H1 (cell line): ENCODE measurements at regions not wholly inside any gene's neighbourhood (a gene's known extent, or its start where the extent isn't known, plus 50 kb on each side); places are given as distances from the start of the nearest gene placed in this dataset.

Source experiments
- CTCF ChIA-PET: fragments of 300-600 bp; sonication (Branson Sonifier 250); formaldehyde crosslinking; loops from one replicate; lab custom pipeline; 2021; ENCODE audit not compliant: partially characterized antibody; lab: Charles Lee
- POLR2A ChIA-PET: fragments of 300-600 bp; sonication (Branson Sonifier 250); formaldehyde crosslinking; loops from one replicate; lab custom pipeline; 2021; ENCODE audit warnings: inconsistent platforms; ENCODE audit not compliant: partially characterized antibody; lab: Charles Lee
- DNase-seq, 2 experiments: peaks; one replicate each; pipeline versions ENCODE4 v3.0.0 to v3.0.0-alpha.2; 2010 to 2022; ENCODE audit warnings: low spot score in 2 of 2, low read depth in 1 of 2, mixed read lengths in 1 of 2
- FAIRE-seq: peaks from 2 replicates; lab custom pipeline; 2011; peaks lifted over from hg19 to GRCh38; lab: Jason Lieb, UNC
- H2AFZ ChIP-seq: 2 replicates; pipeline ENCODE4 v1.8.1; 2012; ENCODE audit warnings: low read length, inconsistent platforms
- H2AK5ac ChIP-seq: 2 replicates; pipeline ENCODE4 v1.6.1; 2013; ENCODE audit warnings: low read depth, low read length
- H2BK120ac ChIP-seq: replicated peaks from 2 replicates; pipeline ENCODE3; 2013; ENCODE audit warnings: low read depth, low read length, inconsistent platforms
- H2BK12ac ChIP-seq: 2 replicates; pipeline ENCODE4 v1.6.1; 2013; ENCODE audit warnings: low read depth, low read length
- H2BK15ac ChIP-seq: 2 replicates; pipeline ENCODE4 v1.6.1; 2013; ENCODE audit warnings: low read length
- H2BK20ac ChIP-seq: 2 replicates; pipeline ENCODE4 v1.6.1; 2013; ENCODE audit warnings: low read length
- H2BK5ac ChIP-seq: 2 replicates; pipeline ENCODE4 v1.6.1; 2013; ENCODE audit warnings: low read depth, low read length
- H3K14ac ChIP-seq: 2 replicates; pipeline ENCODE4 v1.6.1; 2013; ENCODE audit warnings: inconsistent platforms; ENCODE audit not compliant: insufficient read length
- H3K18ac ChIP-seq: 2 replicates; pipeline ENCODE4 v1.6.1; 2013; ENCODE audit warnings: low read length; ENCODE audit errors: extremely low read depth
- H3K23ac ChIP-seq: 2 replicates; pipeline ENCODE4 v1.6.1; 2013; ENCODE audit warnings: inconsistent platforms; ENCODE audit not compliant: insufficient read length
- H3K23me2 ChIP-seq: 2 replicates; pipeline ENCODE4 v1.6.1; 2013; ENCODE audit warnings: low read depth, low read length
- H3K27ac ChIP-seq: 2 replicates; pipeline ENCODE4 v1.6.1; 2011; ENCODE audit warnings: low read depth, low read length, inconsistent platforms
- H3K27me3 ChIP-seq, 4 experiments: replicated peaks in 1 of 4; 1 replicate in 1 of 4; 2 replicates in 3 of 4; pipeline versions ENCODE4 v1.6.1 to v1.8.1; 2011 to 2013; ENCODE audit warnings: low read length in 3 of 4, mild to moderate bottlenecking in 3 of 4, inconsistent platforms in 2 of 4, mixed read lengths in 2 of 4, moderate library complexity in 1 of 4; ENCODE audit not compliant: control insufficient read depth in 3 of 4, insufficient read depth in 3 of 4; ENCODE audit errors: extremely low read depth in 1 of 4
- H3K36me3 ChIP-seq, 4 experiments: 2 replicates each; pipeline versions ENCODE4 v1.6.1 to v1.8.1; 2011 to 2013; ENCODE audit warnings: mild to moderate bottlenecking in 4 of 4, low read length in 3 of 4, moderate library complexity in 2 of 4, control low read depth in 1 of 4, inconsistent platforms in 1 of 4; ENCODE audit not compliant: insufficient read depth in 4 of 4, control insufficient read depth in 2 of 4
- H3K4ac ChIP-seq: replicated peaks from 2 replicates; pipeline ENCODE3; 2013; ENCODE audit warnings: low read length, low read depth, mixed read lengths, inconsistent platforms; ENCODE audit not compliant: insufficient read length
- H3K4me1 ChIP-seq, 4 experiments: replicated peaks in 1 of 4; 1 replicate in 1 of 4; 2 replicates in 3 of 4; pipeline versions ENCODE4 v1.6.1 to v1.8.1; 2011 to 2013; ENCODE audit warnings: low read length in 3 of 4, inconsistent platforms in 2 of 4, mixed read lengths in 1 of 4; ENCODE audit not compliant: insufficient read depth in 4 of 4, control insufficient read depth in 3 of 4
- H3K4me2 ChIP-seq, 2 experiments: 2 replicates each; pipeline versions ENCODE4 v1.6.1 to v1.8.1; 2011 to 2013; ENCODE audit warnings: low read depth in 2 of 2, low read length in 2 of 2, control low read depth in 1 of 2, inconsistent platforms in 1 of 2, mild to moderate bottlenecking in 1 of 2; ENCODE audit not compliant: insufficient read depth in 1 of 2
- H3K4me3 ChIP-seq, 4 experiments: fragments of 200-600, 300-600 bp in 1 of 4; sonication (generic), shearing (Covaris generic), sonication (Bioruptor Twin) in 1 of 4; 2 replicates each; pipeline versions ENCODE4 v1.5.1 to v1.8.1; 2011 to 2016; ENCODE audit warnings: low read length in 4 of 4, low read depth in 3 of 4, control low read depth in 2 of 4, inconsistent platforms in 2 of 4, mild to moderate bottlenecking in 2 of 4, mixed read lengths in 1 of 4, moderate library complexity in 1 of 4; ENCODE audit not compliant: insufficient read depth in 2 of 4; ENCODE audit errors: extremely low read depth in 1 of 4
- H3K56ac ChIP-seq: replicated peaks from 2 replicates; pipeline ENCODE3; 2013; ENCODE audit warnings: low read depth, mild to moderate bottlenecking, mixed read lengths, low read length, inconsistent platforms; ENCODE audit not compliant: insufficient read length
- H3K79me1 ChIP-seq: 2 replicates; pipeline ENCODE4 v1.6.1; 2013; ENCODE audit warnings: low read depth, low read length, control low read depth
- H3K79me2 ChIP-seq, 2 experiments: 2 replicates each; pipeline versions ENCODE4 v1.6.1 to v1.8.1; 2012 to 2013; ENCODE audit warnings: low read length in 2 of 2, mild to moderate bottlenecking in 2 of 2, inconsistent platforms in 1 of 2; ENCODE audit not compliant: insufficient read depth in 2 of 2, control insufficient read depth in 1 of 2
- H3K9ac ChIP-seq, 4 experiments: replicated peaks in 1 of 4; 1 replicate in 1 of 4; 2 replicates in 3 of 4; pipeline versions ENCODE4 v1.6.1 to v1.8.1; 2011 to 2013; ENCODE audit warnings: low read depth in 3 of 4, low read length in 3 of 4, control low read depth in 2 of 4, mild to moderate bottlenecking in 2 of 4, moderate library complexity in 2 of 4, inconsistent platforms in 1 of 4; ENCODE audit errors: extremely low read depth in 1 of 4
- H3K9me3 ChIP-seq, 2 experiments: 2 replicates each; pipeline versions ENCODE4 v1.6.1 to v1.8.1; 2012 to 2013; ENCODE audit warnings: mild to moderate bottlenecking in 2 of 2, moderate library complexity in 2 of 2, control low read depth in 1 of 2, inconsistent platforms in 1 of 2, low read depth in 1 of 2, low read length in 1 of 2, mixed read lengths in 1 of 2; ENCODE audit not compliant: insufficient read depth in 2 of 2
- H4K20me1 ChIP-seq, 2 experiments: replicated peaks in 1 of 2; 2 replicates each; pipeline versions ENCODE3 to v1.8.1; 2011 to 2013; ENCODE audit warnings: inconsistent platforms in 2 of 2, low read length in 2 of 2, mild to moderate bottlenecking in 1 of 2; ENCODE audit not compliant: insufficient read depth in 2 of 2, control insufficient read depth in 1 of 2
- H4K5ac ChIP-seq: 2 replicates; pipeline ENCODE4 v1.6.1; 2013; ENCODE audit warnings: low read length, low read depth, mixed read lengths, inconsistent platforms; ENCODE audit not compliant: insufficient read length
- H4K8ac ChIP-seq: 2 replicates; pipeline ENCODE4 v1.8.0; 2013; ENCODE audit warnings: mild to moderate bottlenecking, moderate library complexity, low read length, inconsistent platforms; ENCODE audit not compliant: insufficient read depth; ENCODE audit errors: extremely low read depth
- H4K91ac ChIP-seq: replicated peaks from 2 replicates; pipeline ENCODE3; 2013; ENCODE audit warnings: low read length, mixed read lengths, inconsistent platforms; ENCODE audit not compliant: insufficient read length
- ATF3 ChIP-seq: IDR thresholded peaks from 2 replicates; pipeline ENCODE4 v1.6.1; 2011; ENCODE audit warnings: low read depth, mild to moderate bottlenecking, low read length; ENCODE audit not compliant: insufficient read depth
- E2F6 ChIP-seq: IDR thresholded peaks from 2 replicates; pipeline ENCODE4 v1.6.1; 2012; ENCODE audit warnings: inconsistent platforms
- JUN ChIP-seq: IDR thresholded peaks from 2 replicates; pipeline ENCODE4 v1.6.1; 2011; ENCODE audit warnings: low read depth, mild to moderate bottlenecking, improper control_type of control experiment, low read length
- JUND ChIP-seq: IDR thresholded peaks from 2 replicates; pipeline ENCODE4 v1.6.1; 2011; ENCODE audit warnings: mild to moderate bottlenecking, improper control_type of control experiment, low read length
- POLR2AphosphoS5 ChIP-seq: IDR thresholded peaks from 2 replicates; pipeline ENCODE4 v1.6.1; 2011; ENCODE audit warnings: low read depth, low read length
- POU5F1 ChIP-seq: IDR thresholded peaks from 2 replicates; pipeline ENCODE4 v1.6.1; 2011; ENCODE audit warnings: low read depth, mild to moderate bottlenecking, low read length, moderate library complexity
- RXRA ChIP-seq: IDR thresholded peaks from 2 replicates; pipeline ENCODE4 v1.6.1; 2011; ENCODE audit warnings: low read depth, mild to moderate bottlenecking, low read length, moderate library complexity; ENCODE audit not compliant: insufficient read depth
- ZNF274 ChIP-seq: IDR thresholded peaks from 2 replicates; pipeline ENCODE4 v1.7.0; 2012; ENCODE audit warnings: low read length, borderline replicate concordance; ENCODE audit errors: extremely low read depth
- WGBS, 2 experiments: shearing (Covaris generic) in 1 of 2; methylation state at CpG; one replicate each; pipeline versions ENCODE4 v1.1.6 to v1.1.7; 2013 to 2015; ENCODE audit warnings: low lambda C conversion rate in 2 of 2, mixed read lengths in 2 of 2, inconsistent platforms in 1 of 2, low coverage in 1 of 2, missing lambda C conversion rate in 1 of 2; ENCODE audit not compliant: insufficient replicate concordance in 2 of 2, insufficient coverage in 1 of 2, insufficient read length in 1 of 2; ENCODE audit errors: extremely low coverage in 1 of 2, missing lambda C conversion rate in 1 of 2; 5-methylcytosine and 5-hydroxymethylcytosine counted together
- TF ChIP-seq, protein P1 (sequence below): IDR thresholded peaks from 2 replicates; pipeline ENCODE4 v1.6.1; 2011; ENCODE audit warnings: low read length, improper control_type of control experiment
- TF ChIP-seq, protein P2 (sequence below): IDR thresholded peaks from 2 replicates; pipeline ENCODE4 v1.6.1; 2012; ENCODE audit warnings: inconsistent platforms

DNA sequence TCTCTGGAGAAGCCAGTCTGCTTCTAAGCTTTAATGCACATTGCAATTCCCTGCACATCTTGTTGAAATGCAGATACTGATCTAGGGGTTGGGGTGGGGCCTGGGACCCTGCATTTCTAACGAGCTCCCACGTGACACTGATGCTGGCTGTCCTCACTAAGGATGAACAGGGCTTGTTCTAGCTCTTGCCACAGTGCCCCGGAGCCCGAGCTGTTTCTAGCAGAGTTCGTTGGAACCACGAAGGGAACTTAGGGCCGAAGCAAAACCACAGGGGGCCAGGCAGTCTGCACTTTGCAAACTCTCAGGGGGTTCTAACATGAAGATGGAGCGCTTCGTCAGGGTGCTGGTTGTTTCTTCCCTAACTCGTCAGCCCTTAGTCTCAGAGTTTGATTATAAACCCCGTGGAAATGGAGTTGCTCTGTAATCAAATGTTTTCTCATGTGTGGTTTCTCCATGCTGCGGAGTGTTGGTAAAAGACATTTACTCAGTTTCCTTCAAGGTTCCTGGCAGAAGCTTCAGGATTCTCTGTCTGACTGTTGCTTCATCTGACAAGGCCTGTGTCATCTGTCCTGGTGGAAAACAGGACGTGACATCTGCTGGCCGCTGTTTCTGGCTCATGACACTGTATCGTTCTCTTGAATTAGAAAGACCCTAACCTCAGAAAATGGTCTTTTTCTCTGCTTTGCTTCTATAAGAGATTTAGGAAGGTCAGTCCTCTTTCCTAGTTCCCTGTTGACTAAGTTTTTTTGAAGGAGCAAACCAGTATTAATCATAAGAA lies 221.5 kb downstream of the TEX29 start:
- WGBS, 2 experiments: 89% methylated on average over 15 of the region's 15 CpGs; no CpG with 5 or more reads in 1 of the 2 experiments
- H3K23me2 ChIP-seq: no peaks in the 10 kb centered on the region
- no peaks in the 10 kb centered on the region for H4K20me1 ChIP-seq
- H3K27me3 ChIP-seq: peaks cover 0 to 9% (median 4%) of the 10 kb centered on the region in 4 experiments; a peak in 3 of 7 replicates
- ChIA-PET CTCF (interaction anchor here (1.3 to 2.0 kb wide), 5 partner anchors 7 to 68 kb away, joined by 3 to 6 read pairs (median 4); no protein-coding TSS in a partner anchor), POLR2A (no interaction called here)
- H3K79me2 ChIP-seq: no peaks in the 10 kb centered on the region
- H3K9me3 ChIP-seq: no peaks in the 10 kb centered on the region
- H4K8ac ChIP-seq: no peak overlapping the region; the same call in 1 of the 2 replicates
- H3K79me1 ChIP-seq: no peaks in the 10 kb centered on the region
- no peak overlapping the region for H2BK5ac ChIP-seq
- FAIRE-seq (no peak), DNase-seq (no peak)
- H4K91ac ChIP-seq: no peak overlapping the region
- H3K4me3 ChIP-seq: no peak overlapping the region
- H2BK12ac ChIP-seq: no peak overlapping the region
- no peak overlapping the region for H3K27ac ChIP-seq
- H3K4me1 ChIP-seq: peaks cover 0 to 5% (median 4%) of the 10 kb centered on the region in 4 experiments; a peak in 5 of 7 replicates
- H3K36me3 ChIP-seq: no peaks in the 10 kb centered on the region
- no peak overlapping the region; a peak in 1 of 4 replicates for H3K4me2 ChIP-seq
- H3K18ac ChIP-seq: no peak overlapping the region; the same call in 1 of the 2 replicates
- H2BK20ac ChIP-seq: no peak overlapping the region
- H3K23ac ChIP-seq: no peak overlapping the region
- no peak overlapping the region for H3K9ac ChIP-seq
- no peak overlapping the region for H4K5ac ChIP-seq
- no peak overlapping the region for H2BK120ac ChIP-seq
- H2AK5ac ChIP-seq: no peak overlapping the region
- H3K56ac ChIP-seq: no peak overlapping the region
- H2AFZ ChIP-seq: no peak overlapping the region
- H3K4ac ChIP-seq: no peak overlapping the region
- H3K14ac ChIP-seq: no peak overlapping the region
- no peak overlapping the region for H2BK15ac ChIP-seq
- TF ChIP-seq, protein P1, sequence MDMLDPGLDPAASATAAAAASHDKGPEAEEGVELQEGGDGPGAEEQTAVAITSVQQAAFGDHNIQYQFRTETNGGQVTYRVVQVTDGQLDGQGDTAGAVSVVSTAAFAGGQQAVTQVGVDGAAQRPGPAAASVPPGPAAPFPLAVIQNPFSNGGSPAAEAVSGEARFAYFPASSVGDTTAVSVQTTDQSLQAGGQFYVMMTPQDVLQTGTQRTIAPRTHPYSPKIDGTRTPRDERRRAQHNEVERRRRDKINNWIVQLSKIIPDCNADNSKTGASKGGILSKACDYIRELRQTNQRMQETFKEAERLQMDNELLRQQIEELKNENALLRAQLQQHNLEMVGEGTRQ: no peak
- TF ChIP-seq, protein P2, sequence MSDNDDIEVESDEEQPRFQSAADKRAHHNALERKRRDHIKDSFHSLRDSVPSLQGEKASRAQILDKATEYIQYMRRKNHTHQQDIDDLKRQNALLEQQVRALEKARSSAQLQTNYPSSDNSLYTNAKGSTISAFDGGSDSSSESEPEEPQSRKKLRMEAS: no peak
- TF ChIP-seq JUN (no peak), RXRA (no peak), POU5F1 (no peak), JUND (no peak), ZNF274 (no peak), E2F6 (no peak), POLR2AphosphoS5 (no peak), ATF3 (no peak)
